HL-60 (cell line): ENCODE measurements at regions not wholly inside any gene's neighbourhood (a gene's known extent, or its start where the extent isn't known, plus 50 kb on each side); places are given as distances from the start of the nearest gene placed in this dataset.

Source experiments
- DNase-seq, 2 experiments: peaks; one replicate each; pipeline ENCODE4 v3.0.0-alpha.2; 2010 to 2020; ENCODE audit warnings: low read depth in 1 of 2, low spot score in 1 of 2
- H3K27ac ChIP-seq: fragments of 250-450 bp; sonication (Bioruptor Pico); replicated peaks from 2 replicates; pipeline ENCODE4 v1.5.1; 2020; ENCODE audit warnings: mild to moderate bottlenecking, moderate library complexity
- H3K27me3 ChIP-seq: fragments of 250-450 bp; sonication (Bioruptor Pico); 2 replicates; pipeline ENCODE4 v1.5.1; 2021; ENCODE audit warnings: mild to moderate bottlenecking, moderate library complexity; ENCODE audit not compliant: insufficient read depth, poor library complexity, severe bottlenecking
- H3K4me3 ChIP-seq: replicated peaks from 2 replicates; pipeline ENCODE4 v1.5.1; 2011; ENCODE audit warnings: mild to moderate bottlenecking, control low read depth, low read length; ENCODE audit not compliant: insufficient read depth
- GABPA ChIP-seq: IDR thresholded peaks from 2 replicates; pipeline ENCODE4 v1.6.1; 2012; ENCODE audit warnings: low read depth
- POLR2AphosphoS5 ChIP-seq: IDR thresholded peaks from 2 replicates; pipeline ENCODE4 v1.6.1; 2012; ENCODE audit warnings: low read depth
- SPI1 ChIP-seq: IDR thresholded peaks from 2 replicates; pipeline ENCODE4 v1.6.1; 2012; ENCODE audit warnings: low read depth, mild to moderate bottlenecking, borderline replicate concordance
- TF ChIP-seq, protein P1 (sequence below): IDR thresholded peaks from 2 replicates; pipeline ENCODE4 v1.6.1; 2012; ENCODE audit warnings: low read depth; ENCODE audit not compliant: insufficient replicate concordance
- TF ChIP-seq, protein P2 (sequence below): IDR thresholded peaks from one replicate; pipeline ENCODE4 v1.5.1; 2011; ENCODE audit warnings: low read length, control low read depth, inconsistent platforms; ENCODE audit not compliant: insufficient read depth

DNA sequence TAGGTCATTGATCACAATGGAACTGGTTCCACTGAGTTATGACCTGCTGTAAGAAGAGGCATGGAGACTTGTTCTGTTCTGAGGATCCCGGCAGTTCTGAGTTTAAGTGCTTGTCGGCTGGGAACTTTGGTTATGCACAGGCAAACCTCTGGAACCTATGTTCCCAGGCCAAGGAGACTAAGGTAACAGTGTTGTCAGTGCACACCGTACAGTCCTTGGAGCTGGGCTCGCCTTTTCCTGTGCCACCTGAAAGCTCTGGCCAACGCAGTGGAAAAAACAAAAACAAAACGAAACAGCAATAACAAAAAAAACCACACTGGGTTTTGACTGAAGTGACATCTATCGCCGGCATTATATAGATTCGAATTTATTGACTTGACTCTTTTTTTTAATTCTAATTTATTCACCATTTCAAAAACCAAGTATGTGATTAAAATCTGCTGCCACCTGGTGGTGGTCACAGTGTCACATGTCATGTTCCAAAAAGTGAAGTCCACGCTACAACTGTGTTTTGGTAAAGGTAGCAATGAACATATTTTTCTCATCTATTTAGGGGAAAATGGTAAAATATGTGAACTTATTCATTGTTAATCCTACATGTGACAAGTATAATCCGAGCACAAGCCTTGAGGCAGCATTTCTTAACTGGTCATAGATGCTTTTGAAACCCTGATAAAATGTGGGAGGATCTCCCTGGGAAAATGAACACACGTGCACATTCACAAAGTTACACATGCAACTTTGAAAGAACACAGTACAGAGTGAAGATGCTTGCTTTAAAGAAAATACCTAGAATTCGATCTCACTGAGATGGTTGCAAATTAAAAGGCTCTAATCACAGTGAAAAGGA is 113.8 kb upstream of the PPP2R2D start:
- no peak for TF ChIP-seq POLR2AphosphoS5
- TF ChIP-seq GABPA: no peak
- TF ChIP-seq, protein P1, sequence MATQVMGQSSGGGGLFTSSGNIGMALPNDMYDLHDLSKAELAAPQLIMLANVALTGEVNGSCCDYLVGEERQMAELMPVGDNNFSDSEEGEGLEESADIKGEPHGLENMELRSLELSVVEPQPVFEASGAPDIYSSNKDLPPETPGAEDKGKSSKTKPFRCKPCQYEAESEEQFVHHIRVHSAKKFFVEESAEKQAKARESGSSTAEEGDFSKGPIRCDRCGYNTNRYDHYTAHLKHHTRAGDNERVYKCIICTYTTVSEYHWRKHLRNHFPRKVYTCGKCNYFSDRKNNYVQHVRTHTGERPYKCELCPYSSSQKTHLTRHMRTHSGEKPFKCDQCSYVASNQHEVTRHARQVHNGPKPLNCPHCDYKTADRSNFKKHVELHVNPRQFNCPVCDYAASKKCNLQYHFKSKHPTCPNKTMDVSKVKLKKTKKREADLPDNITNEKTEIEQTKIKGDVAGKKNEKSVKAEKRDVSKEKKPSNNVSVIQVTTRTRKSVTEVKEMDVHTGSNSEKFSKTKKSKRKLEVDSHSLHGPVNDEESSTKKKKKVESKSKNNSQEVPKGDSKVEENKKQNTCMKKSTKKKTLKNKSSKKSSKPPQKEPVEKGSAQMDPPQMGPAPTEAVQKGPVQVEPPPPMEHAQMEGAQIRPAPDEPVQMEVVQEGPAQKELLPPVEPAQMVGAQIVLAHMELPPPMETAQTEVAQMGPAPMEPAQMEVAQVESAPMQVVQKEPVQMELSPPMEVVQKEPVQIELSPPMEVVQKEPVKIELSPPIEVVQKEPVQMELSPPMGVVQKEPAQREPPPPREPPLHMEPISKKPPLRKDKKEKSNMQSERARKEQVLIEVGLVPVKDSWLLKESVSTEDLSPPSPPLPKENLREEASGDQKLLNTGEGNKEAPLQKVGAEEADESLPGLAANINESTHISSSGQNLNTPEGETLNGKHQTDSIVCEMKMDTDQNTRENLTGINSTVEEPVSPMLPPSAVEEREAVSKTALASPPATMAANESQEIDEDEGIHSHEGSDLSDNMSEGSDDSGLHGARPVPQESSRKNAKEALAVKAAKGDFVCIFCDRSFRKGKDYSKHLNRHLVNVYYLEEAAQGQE: no peak
- TF ChIP-seq, protein P2, sequence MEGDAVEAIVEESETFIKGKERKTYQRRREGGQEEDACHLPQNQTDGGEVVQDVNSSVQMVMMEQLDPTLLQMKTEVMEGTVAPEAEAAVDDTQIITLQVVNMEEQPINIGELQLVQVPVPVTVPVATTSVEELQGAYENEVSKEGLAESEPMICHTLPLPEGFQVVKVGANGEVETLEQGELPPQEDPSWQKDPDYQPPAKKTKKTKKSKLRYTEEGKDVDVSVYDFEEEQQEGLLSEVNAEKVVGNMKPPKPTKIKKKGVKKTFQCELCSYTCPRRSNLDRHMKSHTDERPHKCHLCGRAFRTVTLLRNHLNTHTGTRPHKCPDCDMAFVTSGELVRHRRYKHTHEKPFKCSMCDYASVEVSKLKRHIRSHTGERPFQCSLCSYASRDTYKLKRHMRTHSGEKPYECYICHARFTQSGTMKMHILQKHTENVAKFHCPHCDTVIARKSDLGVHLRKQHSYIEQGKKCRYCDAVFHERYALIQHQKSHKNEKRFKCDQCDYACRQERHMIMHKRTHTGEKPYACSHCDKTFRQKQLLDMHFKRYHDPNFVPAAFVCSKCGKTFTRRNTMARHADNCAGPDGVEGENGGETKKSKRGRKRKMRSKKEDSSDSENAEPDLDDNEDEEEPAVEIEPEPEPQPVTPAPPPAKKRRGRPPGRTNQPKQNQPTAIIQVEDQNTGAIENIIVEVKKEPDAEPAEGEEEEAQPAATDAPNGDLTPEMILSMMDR: peak; percentile 44
- no peak for TF ChIP-seq SPI1
- DNase-seq: peak in 1 of 2 experiments; percentile 9
- Histone ChIP-seq H3K27me3 (no peaks in the 10 kb centered on the region), H3K4me3 (no peak overlapping the region), H3K27ac (no peak overlapping the region)

DNA sequence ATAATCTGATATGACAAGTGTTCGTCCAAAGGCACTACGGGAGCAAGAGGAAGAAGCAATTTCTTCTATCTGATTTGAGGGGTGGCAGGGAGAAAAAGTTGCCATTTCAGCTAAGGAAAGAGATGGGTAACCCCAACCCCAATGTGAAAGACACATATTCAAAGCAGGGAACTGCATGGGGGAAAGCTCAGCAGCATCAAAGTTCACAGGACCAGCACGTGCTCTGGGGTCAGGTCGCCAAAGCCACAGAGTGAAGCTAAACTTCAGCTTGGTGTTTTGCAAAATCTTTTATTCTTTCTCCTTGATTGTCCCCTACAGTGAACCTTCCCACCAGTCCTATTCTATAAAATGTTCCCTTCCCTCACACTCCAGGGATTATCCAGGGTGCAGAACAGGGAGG is 112.8 kb upstream of the PPP2R2D start:
- no peak for DNase-seq
- TF ChIP-seq, protein P1: no peak
- TF ChIP-seq, protein P2: no peak
- TF ChIP-seq SPI1 (no peak), POLR2AphosphoS5 (no peak), GABPA (no peak)
- Histone ChIP-seq H3K27me3 (no peaks in the 10 kb centered on the region), H3K27ac (no peak overlapping the region), H3K4me3 (no peak overlapping the region)

DNA sequence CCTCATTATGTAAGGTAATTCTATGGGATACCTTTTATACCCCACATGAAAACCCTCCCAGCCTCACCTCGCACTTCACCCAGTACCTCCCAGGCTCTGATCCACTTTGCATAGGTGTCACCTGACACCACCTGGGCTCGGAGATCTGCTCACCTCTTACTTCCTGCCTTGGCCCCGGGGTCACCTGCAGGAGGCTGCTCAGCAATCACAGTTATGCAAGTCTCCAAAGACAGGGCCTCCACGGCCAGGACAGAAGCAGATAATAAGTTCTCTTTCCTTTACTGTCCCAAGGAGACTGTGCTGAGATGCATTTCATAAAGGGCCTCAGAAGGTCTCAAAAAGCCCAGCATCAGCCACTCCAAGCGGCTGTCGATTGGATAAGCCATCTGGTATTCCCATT is 112.4 kb upstream of the PPP2R2D start:
- DNase-seq: no peak
- TF ChIP-seq, protein P2: no peak
- TF ChIP-seq POLR2AphosphoS5 (no peak), GABPA (no peak), SPI1 (no peak)
- TF ChIP-seq, protein P1: no peak
- H3K4me3 ChIP-seq: no peak overlapping the region
- H3K27ac ChIP-seq: no peak overlapping the region
- H3K27me3 ChIP-seq: no peaks in the 10 kb centered on the region
